Suppressor macrophage treated with lipopolysaccharide for 1 hour (primary cell): ENCODE measurements at regions not wholly inside any gene's neighbourhood (a gene's known extent, or its start where the extent isn't known, plus 50 kb on each side); places are given as distances from the start of the nearest gene placed in this dataset.
A peak's percentile ranks its signal among the peaks of the same experiment; 100 is the strongest.

Experiments
- DNase-seq, 3 donors: peaks; one replicate each; pipeline ENCODE4 v3.0.0-alpha.2; 2020 to 2022

GRCh38 chr12:94748726-94749421 lies 98.5 kb upstream of the TMCC3 start:
- DNase-seq: no peak

- no peak for DNase-seq
These were observed 95.2 kb upstream of the TMCC3 start for GRCh38 chr12:94745562-94745961.

GRCh38 chr12:94743174-94743573 lies 92.8 kb upstream of the TMCC3 start:
- DNase-seq: no peak

GRCh38 chr12:94740601-94741362 lies 90.4 kb upstream of the TMCC3 start:
- no peak for DNase-seq

- DNase-seq: no peak
These were observed 86.5 kb upstream of the TMCC3 start for GRCh38 chr12:94736820-94737219.

GRCh38 chr12:94736004-94736403 lies 85.6 kb upstream of the TMCC3 start:
- DNase-seq: no peak

- DNase-seq: no peak
These were observed 83.4 kb upstream of the TMCC3 start for GRCh38 chr12:94733727-94734126.

- DNase-seq: no peak
These were observed 82.1 kb upstream of the TMCC3 start for GRCh38 chr12:94732367-94732990.

GRCh38 chr12:94731733-94732360 lies 81.5 kb upstream of the TMCC3 start:
- no peak for DNase-seq

- no peak for DNase-seq
These were observed 80.5 kb upstream of the TMCC3 start for GRCh38 chr12:94730847-94731246.

- no peak for DNase-seq
These were observed 76.0 kb upstream of the TMCC3 start for GRCh38 chr12:94726236-94726835.

GRCh38 chr12:94725375-94726168 lies 75.2 kb upstream of the TMCC3 start:
- peak; percentile 67 to 77 (median 73) for DNase-seq

- no peak for DNase-seq
These were observed 72.3 kb upstream of the TMCC3 start for GRCh38 chr12:94722664-94723063.

- DNase-seq: peak in 2 of 3 donors; percentile 41 to 56
These were observed 70.8 kb upstream of the TMCC3 start for GRCh38 chr12:94721173-94721572.

- no peak for DNase-seq
These were observed 67.8 kb upstream of the TMCC3 start for GRCh38 chr12:94718114-94718513.

- DNase-seq: no peak
These were observed 67.3 kb upstream of the TMCC3 start for GRCh38 chr12:94717656-94718055.

GRCh38 chr12:94717108-94717507 lies 66.8 kb upstream of the TMCC3 start:
- no peak for DNase-seq

GRCh38 chr12:94716339-94716738 lies 66.0 kb upstream of the TMCC3 start:
- no peak for DNase-seq

GRCh38 chr12:94714378-94715114 lies 64.2 kb upstream of the TMCC3 start:
- DNase-seq: no peak

- DNase-seq: no peak
These were observed 62.6 kb upstream of the TMCC3 start for GRCh38 chr12:94712815-94713515.

- peak; percentile 52 to 57 (median 56) for DNase-seq
These were observed 60.6 kb upstream of the TMCC3 start for GRCh38 chr12:94710933-94711332.
